ENCODE measurements at regions not wholly inside any gene's neighbourhood (a gene's known extent, or its start where the extent isn't known, plus 50 kb on each side); places are given as distances from the start of the nearest gene placed in this dataset.
"Not testable (repeated sequence)": the region's sequence is repeated elsewhere in the genome, so short reads cannot be mapped to it uniquely, and the experiment has no call there.

DNA sequence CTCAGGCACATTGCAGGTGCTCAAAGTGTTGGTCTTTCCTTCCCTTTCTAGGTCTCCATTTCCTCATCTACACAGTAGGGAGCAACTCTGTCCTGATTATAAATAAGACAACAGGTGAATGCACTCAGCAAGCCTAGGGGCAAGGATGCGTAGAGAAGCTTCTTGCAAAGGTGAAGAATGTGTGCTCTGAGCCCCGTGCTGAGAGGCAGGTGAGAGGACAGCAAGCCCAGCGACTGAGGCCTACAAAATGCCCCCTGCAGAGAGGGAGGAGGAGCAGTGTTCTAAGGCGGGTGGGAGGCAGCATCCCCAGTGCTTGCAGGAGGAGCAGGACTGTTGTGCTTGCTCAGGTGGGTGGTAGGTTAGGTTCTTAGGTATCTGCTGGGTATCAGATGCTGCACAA is 153.5 kb upstream of the ZNF337 start:
- H3K79me2 ChIP-seq (ENCODE audit: insufficient read depth, low read depth, low read length); H3K4me1 ChIP-seq (ENCODE audit: insufficient read depth, low read length, poor library complexity, severe bottlenecking); H3K4me3 ChIP-seq (ENCODE audit: low read depth, low read length, poor library complexity, severe bottlenecking); H3K27ac ChIP-seq (ENCODE audit: low read depth, low read length, poor library complexity, severe bottlenecking); intact Hi-C loops (cut with micrococcal nuclease; ENCODE audit: unreplicated experiment); H3K9me2 ChIP-seq (ENCODE audit: insufficient read depth, low read length); H3K9me3 ChIP-seq (ENCODE audit: low read length); H2AFZ ChIP-seq (ENCODE audit: low read length); H3K36me3 ChIP-seq (ENCODE audit: insufficient read depth, low read length); POLR2A ChIA-PET; H3K4me2 ChIP-seq (ENCODE audit: low read length); H4K20me1 ChIP-seq (ENCODE audit: insufficient read depth, low read length); BruUV-seq (replicated peaks); DNase-seq (ENCODE audit: low spot score); CTCF ChIA-PET (ENCODE audit: unreplicated experiment): not testable (repeated sequence)

DNA sequence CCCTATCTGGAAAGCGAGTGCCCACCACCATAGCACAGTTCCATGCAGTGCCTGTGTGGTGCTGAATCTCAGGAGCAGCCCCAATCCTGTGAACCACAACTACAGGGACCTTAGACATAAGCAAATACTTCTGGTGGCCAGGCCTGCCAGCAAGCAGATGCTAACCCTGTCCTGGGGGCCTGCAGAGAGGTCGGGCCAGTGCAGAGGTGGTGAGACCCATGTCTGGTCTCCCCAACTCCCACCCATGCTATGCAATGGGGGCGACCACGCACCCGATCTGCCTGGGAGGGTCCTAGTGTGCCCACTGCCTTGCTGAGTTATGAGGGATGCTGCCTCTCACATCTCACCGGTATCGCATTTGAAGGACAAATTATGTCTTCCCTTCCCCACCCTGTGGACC is 151.6 kb upstream of the ZNF337 start:
- H3K4me2 ChIP-seq (ENCODE audit: low read length), result no peak overlapping the region
- H3K9me3 ChIP-seq (ENCODE audit: low read length), result no peaks in the 10 kb centered on the region
- no TSS peak for BruUV-seq (replicated peaks)
- no peak overlapping the region for H3K4me3 ChIP-seq (ENCODE audit: low read depth, low read length, poor library complexity, severe bottlenecking)
- no peaks in the 10 kb centered on the region for H3K36me3 ChIP-seq (ENCODE audit: insufficient read depth, low read length)
- H2AFZ ChIP-seq (ENCODE audit: low read length), result no peak overlapping the region
- TF ChIP-seq EZH2phosphoT487 (IDR thresholded peaks at IDR 0.05; ENCODE audit: borderline replicate concordance, low read depth, low read length), result no peak
- TF ChIP-seq, protein P1, sequence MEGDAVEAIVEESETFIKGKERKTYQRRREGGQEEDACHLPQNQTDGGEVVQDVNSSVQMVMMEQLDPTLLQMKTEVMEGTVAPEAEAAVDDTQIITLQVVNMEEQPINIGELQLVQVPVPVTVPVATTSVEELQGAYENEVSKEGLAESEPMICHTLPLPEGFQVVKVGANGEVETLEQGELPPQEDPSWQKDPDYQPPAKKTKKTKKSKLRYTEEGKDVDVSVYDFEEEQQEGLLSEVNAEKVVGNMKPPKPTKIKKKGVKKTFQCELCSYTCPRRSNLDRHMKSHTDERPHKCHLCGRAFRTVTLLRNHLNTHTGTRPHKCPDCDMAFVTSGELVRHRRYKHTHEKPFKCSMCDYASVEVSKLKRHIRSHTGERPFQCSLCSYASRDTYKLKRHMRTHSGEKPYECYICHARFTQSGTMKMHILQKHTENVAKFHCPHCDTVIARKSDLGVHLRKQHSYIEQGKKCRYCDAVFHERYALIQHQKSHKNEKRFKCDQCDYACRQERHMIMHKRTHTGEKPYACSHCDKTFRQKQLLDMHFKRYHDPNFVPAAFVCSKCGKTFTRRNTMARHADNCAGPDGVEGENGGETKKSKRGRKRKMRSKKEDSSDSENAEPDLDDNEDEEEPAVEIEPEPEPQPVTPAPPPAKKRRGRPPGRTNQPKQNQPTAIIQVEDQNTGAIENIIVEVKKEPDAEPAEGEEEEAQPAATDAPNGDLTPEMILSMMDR (conservative IDR thresholded peaks at IDR 0.05; ENCODE audit: low read length), result no peak
- no peaks in the 10 kb centered on the region for H3K4me1 ChIP-seq (ENCODE audit: insufficient read depth, low read length, poor library complexity, severe bottlenecking)
- H3K79me2 ChIP-seq (ENCODE audit: insufficient read depth, low read depth, low read length), result no peaks in the 10 kb centered on the region
- no peaks in the 10 kb centered on the region for H4K20me1 ChIP-seq (ENCODE audit: insufficient read depth, low read length)
- POLR2A ChIA-PET, result no interaction called here
- H3K27ac ChIP-seq (ENCODE audit: low read depth, low read length, poor library complexity, severe bottlenecking), result no peak overlapping the region
- intact Hi-C loops (cut with micrococcal nuclease; ENCODE audit: unreplicated experiment), result no loop called here
- DNase-seq (ENCODE audit: low spot score), result no peak
- CTCF ChIA-PET (ENCODE audit: unreplicated experiment), result no interaction called here
- no peaks in the 10 kb centered on the region for H3K9me2 ChIP-seq (ENCODE audit: insufficient read depth, low read length)

DNA sequence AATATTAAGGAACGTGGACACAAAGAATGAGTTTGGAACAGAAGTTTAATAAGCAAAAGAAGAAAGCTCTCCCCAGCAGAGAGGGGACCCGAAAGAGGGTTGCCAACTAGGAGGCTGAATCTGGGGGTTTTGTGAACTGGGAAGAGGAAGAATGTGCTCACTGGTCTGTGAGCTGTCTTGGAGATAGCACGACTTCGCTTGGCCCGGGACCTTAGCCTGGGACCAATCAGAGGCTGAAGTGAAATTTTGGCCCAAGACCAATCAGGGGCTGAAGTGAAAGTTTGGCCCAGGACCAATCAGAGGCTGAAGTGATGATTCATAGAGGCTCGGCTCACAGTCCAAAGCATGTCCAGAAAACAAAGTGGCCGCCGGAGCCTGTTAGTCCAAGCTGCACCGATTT is 148.0 kb upstream of the ZNF337 start:
- CTCF ChIA-PET (ENCODE audit: unreplicated experiment); POLR2A ChIA-PET; DNase-seq (ENCODE audit: low spot score): not testable (repeated sequence)

DNA sequence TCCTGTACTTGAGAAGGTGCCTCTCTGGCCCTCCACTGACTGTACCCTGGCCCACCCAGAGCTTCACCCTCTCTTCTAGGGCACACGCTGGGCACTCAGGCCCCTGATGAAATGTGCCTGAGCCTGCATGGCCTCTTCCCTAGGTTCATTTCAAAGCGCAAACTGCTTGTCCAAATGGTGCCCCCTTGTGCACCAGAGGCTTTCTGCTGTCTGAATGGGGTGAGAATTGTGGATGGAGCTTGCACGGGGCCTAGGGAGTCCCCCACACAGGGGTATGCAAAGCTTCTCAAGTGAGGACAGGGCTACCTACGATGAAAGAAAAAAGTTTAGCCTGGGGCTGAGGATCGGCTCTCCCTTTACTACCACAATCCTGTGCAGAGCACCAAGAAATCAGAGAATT is 116.9 kb upstream of the ZNF337 start:
- DNase-seq (ENCODE audit: low spot score); H3K27ac ChIP-seq (ENCODE audit: low read depth, low read length, poor library complexity, severe bottlenecking); H3K4me3 ChIP-seq (ENCODE audit: low read depth, low read length, poor library complexity, severe bottlenecking); H2AFZ ChIP-seq (ENCODE audit: low read length); H3K36me3 ChIP-seq (ENCODE audit: insufficient read depth, low read length); BruUV-seq (replicated peaks); POLR2A ChIA-PET; H3K9me2 ChIP-seq (ENCODE audit: insufficient read depth, low read length); CTCF ChIA-PET (ENCODE audit: unreplicated experiment); H3K4me1 ChIP-seq (ENCODE audit: insufficient read depth, low read length, poor library complexity, severe bottlenecking); H3K9me3 ChIP-seq (ENCODE audit: low read length); H3K79me2 ChIP-seq (ENCODE audit: insufficient read depth, low read depth, low read length); H4K20me1 ChIP-seq (ENCODE audit: insufficient read depth, low read length); intact Hi-C loops (cut with micrococcal nuclease; ENCODE audit: unreplicated experiment); H3K4me2 ChIP-seq (ENCODE audit: low read length): not testable (repeated sequence)

More for the DNA sequence above, 148.0 kb upstream of the ZNF337 start:
- intact Hi-C loops (cut with micrococcal nuclease; ENCODE audit: unreplicated experiment); H3K36me3 ChIP-seq (ENCODE audit: insufficient read depth, low read length); H2AFZ ChIP-seq (ENCODE audit: low read length); BruUV-seq (replicated peaks); H3K79me2 ChIP-seq (ENCODE audit: insufficient read depth, low read depth, low read length); H3K4me1 ChIP-seq (ENCODE audit: insufficient read depth, low read length, poor library complexity, severe bottlenecking); H3K4me2 ChIP-seq (ENCODE audit: low read length); H4K20me1 ChIP-seq (ENCODE audit: insufficient read depth, low read length); H3K9me2 ChIP-seq (ENCODE audit: insufficient read depth, low read length); H3K4me3 ChIP-seq (ENCODE audit: low read depth, low read length, poor library complexity, severe bottlenecking); H3K27ac ChIP-seq (ENCODE audit: low read depth, low read length, poor library complexity, severe bottlenecking); H3K9me3 ChIP-seq (ENCODE audit: low read length): not testable (repeated sequence)

DNA sequence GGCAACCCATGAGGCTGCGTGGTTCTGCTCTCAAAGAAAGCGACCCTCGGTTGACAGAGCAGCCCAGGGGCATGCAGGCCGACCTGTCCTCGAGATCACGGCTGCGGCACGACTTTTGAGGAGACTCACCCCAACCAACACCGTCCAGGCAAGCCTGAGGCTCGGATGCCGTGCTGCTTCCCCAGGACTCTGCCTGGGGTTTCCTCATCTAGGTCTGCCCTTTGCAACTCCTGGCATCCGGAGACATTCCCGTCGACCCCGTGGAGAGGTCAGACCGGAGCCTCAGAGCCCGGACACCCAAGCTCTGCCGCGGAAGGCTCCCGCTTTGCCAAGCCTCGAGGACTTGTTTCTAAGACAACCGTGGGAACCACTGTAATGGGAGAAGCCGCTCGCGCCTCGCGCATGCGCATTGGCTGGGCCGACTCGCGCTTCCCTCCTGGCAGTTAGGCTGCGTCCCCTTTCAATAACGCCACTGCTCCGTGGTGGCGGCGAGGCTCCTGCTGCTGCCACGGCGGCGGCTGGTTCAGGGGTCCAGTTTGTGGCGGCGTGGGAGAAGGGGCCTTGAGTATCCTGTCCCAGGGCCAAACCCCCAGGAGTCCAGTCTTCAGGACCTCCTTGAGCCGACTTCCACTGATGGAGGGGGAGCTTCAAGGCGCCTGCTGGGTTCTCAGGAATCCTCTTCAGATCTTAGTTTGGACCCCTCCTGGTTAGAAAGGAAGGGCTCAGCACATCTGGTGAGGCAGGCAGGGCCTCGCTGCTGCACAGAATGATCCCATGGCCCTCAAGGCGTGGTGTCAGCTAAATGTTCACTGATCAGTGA is 101.7 kb upstream of the ZNF337 start:
- BruUV-seq (replicated peaks); H3K4me2 ChIP-seq (ENCODE audit: low read length); DNase-seq (ENCODE audit: low spot score); H4K20me1 ChIP-seq (ENCODE audit: insufficient read depth, low read length); H3K4me1 ChIP-seq (ENCODE audit: insufficient read depth, low read length, poor library complexity, severe bottlenecking); H3K9me3 ChIP-seq (ENCODE audit: low read length); CTCF ChIA-PET (ENCODE audit: unreplicated experiment); H3K4me3 ChIP-seq (ENCODE audit: low read depth, low read length, poor library complexity, severe bottlenecking); H3K36me3 ChIP-seq (ENCODE audit: insufficient read depth, low read length); H3K79me2 ChIP-seq (ENCODE audit: insufficient read depth, low read depth, low read length); intact Hi-C loops (cut with micrococcal nuclease; ENCODE audit: unreplicated experiment); H3K9me2 ChIP-seq (ENCODE audit: insufficient read depth, low read length); H2AFZ ChIP-seq (ENCODE audit: low read length); POLR2A ChIA-PET; H3K27ac ChIP-seq (ENCODE audit: low read depth, low read length, poor library complexity, severe bottlenecking): not testable (repeated sequence)

DNA sequence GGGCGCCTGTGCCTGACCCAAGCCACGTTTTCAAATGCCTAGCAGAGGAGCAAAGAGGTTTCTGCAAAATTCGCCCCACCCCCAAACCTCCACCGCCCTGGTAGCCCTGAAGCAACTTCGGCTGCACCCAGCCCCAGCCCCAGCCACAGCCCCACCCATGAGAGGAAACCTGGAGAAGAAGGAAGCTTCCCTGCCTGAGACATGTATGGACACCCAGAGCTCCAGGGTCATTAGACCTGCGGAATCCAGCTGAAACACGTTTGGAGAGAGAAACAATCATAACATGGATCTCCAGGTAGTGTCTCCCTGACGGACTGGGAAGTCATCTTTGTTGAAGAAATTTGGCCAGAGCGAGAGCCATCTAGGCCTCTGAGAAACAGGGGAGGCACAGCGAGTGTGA is 100.4 kb upstream of the ZNF337 start:
- DNase-seq (ENCODE audit: low spot score); H3K9me2 ChIP-seq (ENCODE audit: insufficient read depth, low read length); intact Hi-C loops (cut with micrococcal nuclease; ENCODE audit: unreplicated experiment); BruUV-seq (replicated peaks); H4K20me1 ChIP-seq (ENCODE audit: insufficient read depth, low read length); H3K79me2 ChIP-seq (ENCODE audit: insufficient read depth, low read depth, low read length); H3K4me3 ChIP-seq (ENCODE audit: low read depth, low read length, poor library complexity, severe bottlenecking); CTCF ChIA-PET (ENCODE audit: unreplicated experiment); H3K27ac ChIP-seq (ENCODE audit: low read depth, low read length, poor library complexity, severe bottlenecking); H2AFZ ChIP-seq (ENCODE audit: low read length); H3K4me2 ChIP-seq (ENCODE audit: low read length); H3K4me1 ChIP-seq (ENCODE audit: insufficient read depth, low read length, poor library complexity, severe bottlenecking); H3K36me3 ChIP-seq (ENCODE audit: insufficient read depth, low read length); H3K9me3 ChIP-seq (ENCODE audit: low read length); POLR2A ChIA-PET: not testable (repeated sequence)
